ENCODE measurements at regions not wholly inside any gene's neighbourhood (a gene's known extent, or its start where the extent isn't known, plus 50 kb on each side); places are given as distances from the start of the nearest gene placed in this dataset.

GRCh38 chr7:81150951-81151361 is 232.1 kb upstream of the SEMA3C start:
- TF ChIP-seq YY1 (tag by site-specific recombination; IDR thresholded peaks at IDR 0.05) = no peak
- TF ChIP-seq ZNF830 (tag by site-specific recombination; IDR thresholded peaks at IDR 0.05; ENCODE audit: low read depth) = no peak
- TF ChIP-seq ZNF677 (tag by site-specific recombination; IDR thresholded peaks at IDR 0.05) = no peak
- no peak for TF ChIP-seq ZNF274 (IDR thresholded peaks at IDR 0.05; ENCODE audit: low read length)
- no peak for TF ChIP-seq ZNF274 (tag by site-specific recombination; IDR thresholded peaks at IDR 0.05; ENCODE audit: borderline replicate concordance)
- no peak for TF ChIP-seq ZBTB26 (tag by site-specific recombination; optimal IDR thresholded peaks at IDR 0.05)
- no peak for TF ChIP-seq CTCF (tag by site-specific recombination; IDR thresholded peaks at IDR 0.05)
- no peak for TF ChIP-seq ZNF843 (tag by site-specific recombination; IDR thresholded peaks at IDR 0.05)
- TF ChIP-seq ZNF701 (tag by site-specific recombination; IDR thresholded peaks at IDR 0.05) = no peak
- TF ChIP-seq ZNF426 (tag by site-specific recombination; IDR thresholded peaks at IDR 0.05) = no peak
- no peak for TF ChIP-seq ZFP41 (tag by site-specific recombination; IDR thresholded peaks at IDR 0.05; ENCODE audit: borderline replicate concordance)
